ENCODE measurements at regions not wholly inside any gene's neighbourhood (a gene's known extent, or its start where the extent isn't known, plus 50 kb on each side); places are given as distances from the start of the nearest gene placed in this dataset.

GRCh38 chrX:42274151-42274550, 350.8 kb upstream of the CASK start:
- no peak overlapping the region for H3K27ac ChIP-seq
- no peaks in the 10 kb centered on the region for H3K4me1 ChIP-seq
- no peaks in the 10 kb centered on the region for H3K36me3 ChIP-seq
- no peak for DNase-seq
- no peak overlapping the region for H3K4me3 ChIP-seq
- H3K27me3 ChIP-seq, result no peaks in the 10 kb centered on the region
- intact Hi-C loops (cut with DNase I; ENCODE audit: low total_unique reads) (no loop called here), in situ Hi-C loops (cut with MboI; ENCODE audit: low pct_ligation_motif_present in 1 of 4, low pct_unique_long_range_greater_than_20kb in 1 of 4, low sequenced_read_pairs in 3 of 4) (no loop called here)
- TF ChIP-seq POLR2AphosphoS5 (IDR thresholded peaks at IDR 0.05), result no peak
- no peak for TF ChIP-seq CTCF (IDR thresholded peaks at IDR 0.05)
- no peak for TF ChIP-seq POLR2A (IDR thresholded peaks at IDR 0.05)
- TF ChIP-seq EP300 (IDR thresholded peaks at IDR 0.05; ENCODE audit: low read depth), result no peak
- 55% methylated on average over 2 of the region's 2 CpGs; no CpG with 5 or more reads in 1 of the 2 donors for WGBS, 2 donors (ENCODE audit: low coverage in 1 of 2)
- H3K9me3 ChIP-seq, result no peaks in the 10 kb centered on the region

- 71 to 100% methylated on average over 2 to 4 of the region's 4 CpGs for WGBS, 2 donors (ENCODE audit: low coverage in 1 of 2)
- in situ Hi-C loops (cut with MboI; ENCODE audit: low pct_ligation_motif_present in 1 of 4, low pct_unique_long_range_greater_than_20kb in 1 of 4, low sequenced_read_pairs in 3 of 4), result no loop called here
- H3K27me3 ChIP-seq, result no peaks in the 10 kb centered on the region
- no peak for TF ChIP-seq CTCF (IDR thresholded peaks at IDR 0.05)
- no peak for TF ChIP-seq EP300 (IDR thresholded peaks at IDR 0.05; ENCODE audit: low read depth)
- TF ChIP-seq POLR2AphosphoS5 (IDR thresholded peaks at IDR 0.05), result no peak
- TF ChIP-seq POLR2A (IDR thresholded peaks at IDR 0.05), result no peak
- no peaks in the 10 kb centered on the region for H3K9me3 ChIP-seq
- no peaks in the 10 kb centered on the region for H3K36me3 ChIP-seq
- H3K27ac ChIP-seq, result no peak overlapping the region
- no peaks in the 10 kb centered on the region for H3K4me1 ChIP-seq
- intact Hi-C loops (cut with DNase I; ENCODE audit: low total_unique reads), result no loop called here
- DNase-seq, result no peak
- H3K4me3 ChIP-seq, result no peak overlapping the region
Observed at GRCh38 chrX:42273387-42273786, 350.0 kb upstream of the CASK start.

- H3K9me3 ChIP-seq, result no peaks in the 10 kb centered on the region
- in situ Hi-C loops (cut with MboI; ENCODE audit: low pct_ligation_motif_present in 1 of 4, low pct_unique_long_range_greater_than_20kb in 1 of 4, low sequenced_read_pairs in 3 of 4) (no loop called here), intact Hi-C loops (cut with DNase I; ENCODE audit: low total_unique reads) (no loop called here)
- 50% methylated on average over 2 of the region's 2 CpGs; no CpG with 5 or more reads in 1 of the 2 donors for WGBS, 2 donors (ENCODE audit: low coverage in 1 of 2)
- H3K36me3 ChIP-seq, result no peaks in the 10 kb centered on the region
- no peak overlapping the region for H3K4me3 ChIP-seq
- TF ChIP-seq POLR2AphosphoS5 (IDR thresholded peaks at IDR 0.05) (no peak), EP300 (IDR thresholded peaks at IDR 0.05; ENCODE audit: low read depth) (no peak), CTCF (IDR thresholded peaks at IDR 0.05) (no peak), POLR2A (IDR thresholded peaks at IDR 0.05) (no peak)
- DNase-seq, result no peak
- H3K4me1 ChIP-seq, result no peaks in the 10 kb centered on the region
- no peak overlapping the region for H3K27ac ChIP-seq
- no peaks in the 10 kb centered on the region for H3K27me3 ChIP-seq
Observed at GRCh38 chrX:42269186-42269585, 345.8 kb upstream of the CASK start.

GRCh38 chrX:42260854-42261253, 337.5 kb upstream of the CASK start:
- no peak overlapping the region for H3K4me3 ChIP-seq
- H3K27me3 ChIP-seq, result no peaks in the 10 kb centered on the region
- no peak overlapping the region for H3K27ac ChIP-seq
- in situ Hi-C loops (cut with MboI; ENCODE audit: low pct_ligation_motif_present in 1 of 4, low pct_unique_long_range_greater_than_20kb in 1 of 4, low sequenced_read_pairs in 3 of 4) (no loop called here), intact Hi-C loops (cut with DNase I; ENCODE audit: low total_unique reads) (no loop called here)
- no peaks in the 10 kb centered on the region for H3K36me3 ChIP-seq
- 71% methylated on average over 1 of the region's 1 CpG; no CpG with 5 or more reads in 1 of the 2 donors for WGBS, 2 donors (ENCODE audit: low coverage in 1 of 2)
- no peak for DNase-seq
- no peaks in the 10 kb centered on the region for H3K4me1 ChIP-seq
- TF ChIP-seq CTCF (IDR thresholded peaks at IDR 0.05), result no peak
- no peak for TF ChIP-seq POLR2AphosphoS5 (IDR thresholded peaks at IDR 0.05)
- no peak for TF ChIP-seq EP300 (IDR thresholded peaks at IDR 0.05; ENCODE audit: low read depth)
- TF ChIP-seq POLR2A (IDR thresholded peaks at IDR 0.05), result no peak
- H3K9me3 ChIP-seq, result no peaks in the 10 kb centered on the region

Measured in transverse colon (tissue), 4 donors.